NB4 (cell line): ENCODE measurements at regions not wholly inside any gene's neighbourhood (a gene's known extent, or its start where the extent isn't known, plus 50 kb on each side); places are given as distances from the start of the nearest gene placed in this dataset.
"Not testable (repeated sequence)": the region's sequence is repeated elsewhere in the genome, so short reads cannot be mapped to it uniquely, and the experiment has no call there.

ENCODE experiments used
- DNase-seq: peaks from one replicate; pipeline ENCODE4 v3.0.0; 2010; ENCODE audit warnings: low read depth
- H3K4me3 ChIP-seq: one replicate; pipeline ENCODE4 v1.5.1; 2011; ENCODE audit warnings: mild to moderate bottlenecking, low read depth, low read length, moderate library complexity
- MYC ChIP-seq: IDR thresholded peaks from 2 replicates; pipeline ENCODE4 v1.6.1; 2011; ENCODE audit warnings: low read depth, low read length
- POLR2A ChIP-seq: IDR thresholded peaks from 2 replicates; pipeline ENCODE4 v1.6.1; 2011; ENCODE audit warnings: mild to moderate bottlenecking; ENCODE audit not compliant: insufficient read length; ENCODE audit errors: extremely low read depth
- TF ChIP-seq, protein P1 (sequence below): IDR thresholded peaks from 2 replicates; pipeline ENCODE4 v1.6.1; 2011; ENCODE audit warnings: low read depth, low read length
- TF ChIP-seq, protein P2 (sequence below): IDR thresholded peaks from one replicate; pipeline ENCODE4 v1.5.1; 2012; ENCODE audit warnings: low read depth, low read length

DNA sequence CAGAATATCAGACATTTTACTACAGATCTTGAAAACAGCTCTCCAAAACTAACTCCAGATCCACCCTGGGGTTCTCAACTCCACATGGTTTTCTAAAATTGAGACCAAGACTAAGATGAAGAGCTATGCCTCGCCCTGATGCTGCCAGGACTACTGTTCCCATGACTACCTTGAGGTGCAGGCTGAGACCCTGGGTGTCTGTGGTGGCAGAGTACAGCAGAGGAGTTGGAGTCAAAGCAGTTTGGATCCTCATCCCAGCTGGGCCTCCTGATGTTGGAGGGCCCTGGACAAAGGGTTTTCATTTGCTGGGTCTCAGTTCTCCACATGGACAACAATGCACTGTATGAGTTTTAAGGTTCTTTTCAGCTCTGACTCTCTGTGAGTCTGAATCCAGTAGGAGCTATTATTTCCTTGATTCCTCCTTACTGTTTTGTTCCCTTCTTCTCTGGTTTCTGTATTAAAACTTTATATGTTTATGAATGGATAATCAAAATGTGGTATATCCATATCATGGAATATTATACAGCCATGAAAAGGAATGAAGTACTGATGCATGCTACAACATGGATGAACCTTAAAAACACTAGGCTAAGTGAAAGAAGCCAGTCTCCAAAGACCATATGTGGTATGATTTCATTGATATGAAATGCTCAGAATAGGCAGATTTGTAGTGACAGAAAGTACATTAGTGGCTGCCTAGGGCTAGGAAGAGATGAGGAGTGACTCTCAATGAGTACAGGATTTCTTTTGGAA lies 93.0 kb downstream of the CPN2 start:
- TF ChIP-seq, protein P1, sequence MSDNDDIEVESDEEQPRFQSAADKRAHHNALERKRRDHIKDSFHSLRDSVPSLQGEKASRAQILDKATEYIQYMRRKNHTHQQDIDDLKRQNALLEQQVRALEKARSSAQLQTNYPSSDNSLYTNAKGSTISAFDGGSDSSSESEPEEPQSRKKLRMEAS = no peak
- TF ChIP-seq, protein P2, sequence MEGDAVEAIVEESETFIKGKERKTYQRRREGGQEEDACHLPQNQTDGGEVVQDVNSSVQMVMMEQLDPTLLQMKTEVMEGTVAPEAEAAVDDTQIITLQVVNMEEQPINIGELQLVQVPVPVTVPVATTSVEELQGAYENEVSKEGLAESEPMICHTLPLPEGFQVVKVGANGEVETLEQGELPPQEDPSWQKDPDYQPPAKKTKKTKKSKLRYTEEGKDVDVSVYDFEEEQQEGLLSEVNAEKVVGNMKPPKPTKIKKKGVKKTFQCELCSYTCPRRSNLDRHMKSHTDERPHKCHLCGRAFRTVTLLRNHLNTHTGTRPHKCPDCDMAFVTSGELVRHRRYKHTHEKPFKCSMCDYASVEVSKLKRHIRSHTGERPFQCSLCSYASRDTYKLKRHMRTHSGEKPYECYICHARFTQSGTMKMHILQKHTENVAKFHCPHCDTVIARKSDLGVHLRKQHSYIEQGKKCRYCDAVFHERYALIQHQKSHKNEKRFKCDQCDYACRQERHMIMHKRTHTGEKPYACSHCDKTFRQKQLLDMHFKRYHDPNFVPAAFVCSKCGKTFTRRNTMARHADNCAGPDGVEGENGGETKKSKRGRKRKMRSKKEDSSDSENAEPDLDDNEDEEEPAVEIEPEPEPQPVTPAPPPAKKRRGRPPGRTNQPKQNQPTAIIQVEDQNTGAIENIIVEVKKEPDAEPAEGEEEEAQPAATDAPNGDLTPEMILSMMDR = no peak
- TF ChIP-seq MYC (no peak), POLR2A (no peak)
- no peak for DNase-seq
- no peak overlapping the region for H3K4me3 ChIP-seq

DNA sequence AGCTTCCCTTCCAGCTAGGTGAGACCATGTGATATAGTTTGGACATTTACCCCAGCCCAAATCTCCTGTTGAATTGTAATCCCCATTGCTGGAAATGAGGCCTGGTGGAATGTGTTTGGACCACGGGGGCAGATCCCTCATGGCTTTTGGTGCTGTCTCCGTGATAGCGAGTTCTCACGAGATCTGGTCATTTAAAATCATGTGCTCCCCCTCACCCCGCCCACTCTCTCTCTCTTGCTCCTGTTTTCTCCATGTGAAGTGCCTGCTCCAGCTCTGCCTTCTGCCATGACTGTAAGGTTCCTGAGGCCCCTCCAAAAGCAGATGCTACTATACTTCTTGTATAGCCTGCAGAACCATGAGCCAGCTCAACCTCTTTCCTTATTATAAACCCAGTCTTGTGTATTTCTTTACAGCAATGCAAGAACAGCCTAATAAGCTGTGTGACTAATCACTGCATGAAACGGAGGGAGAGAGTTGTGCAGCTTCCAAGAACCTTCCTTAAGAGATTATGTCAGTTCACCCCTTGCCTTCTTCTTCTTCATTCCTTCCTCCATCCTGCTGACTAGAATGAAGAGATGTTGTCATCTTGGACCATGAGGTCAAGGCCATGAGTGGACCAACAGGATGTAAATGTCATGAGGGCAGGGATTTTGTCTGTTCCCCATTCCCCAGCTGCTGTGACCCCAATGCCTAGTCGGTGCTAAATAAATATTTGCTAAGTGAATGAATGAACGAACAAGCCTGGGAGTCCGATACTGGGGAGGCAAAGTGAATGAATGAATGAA lies 91.0 kb downstream of the CPN2 start:
- no peak for DNase-seq
- H3K4me3 ChIP-seq = no peak overlapping the region
- TF ChIP-seq POLR2A (no peak), MYC (no peak)
- TF ChIP-seq, protein P2 = no peak
- TF ChIP-seq, protein P1 = no peak

DNA sequence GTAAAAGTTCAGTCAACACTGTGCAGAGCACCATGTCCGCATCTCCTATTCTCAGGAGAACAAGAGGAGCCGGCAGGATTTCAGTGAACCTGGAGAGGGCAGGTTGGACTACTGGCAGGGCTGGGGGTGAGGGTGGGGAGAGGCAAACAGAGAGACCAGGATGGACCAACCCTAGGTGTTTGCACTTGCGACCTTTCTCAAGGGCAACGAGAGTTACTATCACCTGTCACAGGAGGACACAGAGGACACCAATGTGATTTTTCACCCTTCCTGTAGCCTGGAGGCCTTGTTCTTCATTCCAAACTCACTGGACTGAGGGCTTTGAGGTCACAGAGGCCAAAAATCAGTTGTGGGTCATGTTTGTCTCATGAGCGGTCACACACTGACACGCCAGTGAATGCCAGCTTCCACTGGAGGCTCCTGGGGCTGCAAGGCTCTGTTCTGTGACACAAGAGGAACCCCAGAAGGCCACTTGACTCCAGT lies 89.5 kb downstream of the CPN2 start:
- no peak for DNase-seq

DNA sequence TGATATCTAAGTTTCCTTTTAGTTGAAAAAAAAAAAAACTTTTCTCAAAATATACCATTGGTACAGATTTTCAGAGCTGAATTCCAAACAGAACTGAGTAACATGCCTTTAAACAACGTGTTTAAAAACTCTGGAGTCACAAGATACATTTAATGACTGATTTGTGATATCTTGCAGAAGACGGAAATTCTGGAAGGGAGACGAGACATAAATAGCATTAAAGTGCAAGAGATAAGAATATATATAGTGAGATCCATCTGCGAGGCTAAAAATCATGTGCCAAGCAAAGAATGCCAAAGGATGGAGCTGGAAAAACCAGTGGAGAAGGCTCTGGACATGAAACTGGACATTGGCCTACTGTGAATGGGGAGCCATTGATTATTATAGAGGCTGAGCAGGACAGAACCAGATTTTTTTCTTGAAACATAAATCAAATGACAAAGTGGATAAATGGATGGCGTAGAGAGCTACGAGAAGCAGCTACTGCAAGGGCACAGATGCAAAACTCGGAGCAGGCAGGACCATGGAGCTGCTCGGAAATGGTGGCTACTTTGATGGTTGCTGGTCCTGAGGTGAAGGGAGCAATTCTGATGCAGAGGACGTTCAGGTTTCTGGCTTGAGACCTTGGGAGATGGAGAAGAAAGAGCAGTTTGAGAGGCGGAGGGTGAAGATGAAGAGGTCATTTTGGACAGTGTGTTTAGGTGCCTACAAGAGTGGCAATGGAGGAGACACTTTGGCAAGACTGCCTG lies 88.8 kb downstream of the CPN2 start:
- DNase-seq = no peak
- H3K4me3 ChIP-seq = no peak overlapping the region
- TF ChIP-seq, protein P2 = no peak

More for the DNA sequence above, 89.5 kb downstream of the CPN2 start:
- no peak for TF ChIP-seq MYC
- TF ChIP-seq, protein P2 = no peak
- no peak for TF ChIP-seq POLR2A
- TF ChIP-seq, protein P1 = no peak
- no peak overlapping the region for H3K4me3 ChIP-seq

DNA sequence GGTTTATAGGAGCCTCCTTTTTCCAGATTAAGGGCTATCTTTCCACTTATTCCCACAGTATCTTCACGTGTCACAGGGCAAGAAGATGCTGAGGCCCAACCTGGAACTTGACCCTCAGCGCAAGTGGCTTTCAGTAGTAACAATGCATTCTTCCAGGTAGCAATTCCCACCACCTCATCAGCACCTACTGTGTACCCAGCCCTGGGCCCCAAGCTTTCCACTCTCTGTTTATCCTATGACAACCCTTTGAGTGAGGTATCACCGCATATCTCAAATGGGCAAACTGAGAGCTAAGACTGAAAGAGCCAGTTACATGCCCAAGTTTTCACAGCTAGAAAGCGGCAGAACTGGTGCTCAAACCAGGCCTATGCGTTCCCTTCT lies 88.2 kb downstream of the CPN2 start:
- no peak for DNase-seq
- H3K4me3 ChIP-seq = no peak overlapping the region
- TF ChIP-seq, protein P1 = no peak
- TF ChIP-seq, protein P2 = no peak
- no peak for TF ChIP-seq POLR2A
- TF ChIP-seq MYC = no peak

DNA sequence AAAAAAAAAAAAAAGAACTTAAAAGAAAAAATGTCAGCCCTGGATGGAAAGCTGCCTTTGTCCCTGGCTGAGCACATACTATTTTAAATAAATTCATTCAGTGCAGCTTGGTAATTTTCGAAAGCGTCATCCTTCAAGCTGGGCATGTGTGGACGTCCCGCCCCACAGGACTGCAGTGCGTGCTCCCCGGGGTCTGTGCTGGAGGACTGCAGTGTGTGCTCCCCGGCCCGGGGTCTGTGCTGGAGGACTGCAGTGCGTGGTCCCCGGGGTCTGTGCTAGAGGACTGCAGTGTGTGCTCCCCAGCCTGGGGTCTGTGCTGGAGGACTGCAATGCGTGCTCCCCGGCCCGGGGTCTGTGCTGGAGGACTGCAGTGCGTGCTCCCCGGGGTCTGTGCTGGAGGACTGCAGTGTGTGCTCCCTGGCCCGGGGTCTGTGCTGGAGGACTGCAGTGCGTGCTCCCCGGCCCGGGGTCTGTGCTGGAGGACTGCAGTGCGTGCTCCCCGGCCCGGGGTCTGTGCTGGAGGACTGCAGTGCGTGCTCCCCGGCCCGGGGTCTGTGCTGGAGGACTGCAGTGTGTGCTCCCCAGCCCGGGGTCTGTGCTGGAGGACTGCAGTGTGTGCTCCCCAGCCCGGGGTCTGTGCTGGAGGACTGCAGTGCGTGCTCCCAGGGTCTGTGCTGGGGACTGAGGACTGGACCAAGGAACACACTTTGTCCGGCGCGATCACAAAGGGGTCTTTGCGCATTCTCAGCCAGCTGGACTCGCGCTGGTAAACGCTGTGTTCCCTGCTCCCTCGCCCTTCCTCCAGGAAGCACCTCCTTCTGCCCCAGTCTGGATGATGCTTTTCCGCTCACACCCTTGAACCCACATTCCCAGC lies 86.3 kb downstream of the CPN2 start:
- not testable (repeated sequence) for DNase-seq, H3K4me3 ChIP-seq
